Osteoblast (primary cell): ENCODE measurements at regions not wholly inside any gene's neighbourhood (a gene's known extent, or its start where the extent isn't known, plus 50 kb on each side); places are given as distances from the start of the nearest gene placed in this dataset.

ENCODE experiments used
- DNase-seq: peaks from one replicate; pipeline ENCODE4 v3.0.0; 2011; ENCODE audit warnings: low spot score, mixed read lengths; ENCODE audit not compliant: insufficient read length; ENCODE audit errors: missing footprints
- H2AFZ ChIP-seq: 2 replicates; pipeline ENCODE4 v1.6.0; 2011; ENCODE audit warnings: mild to moderate bottlenecking, low read length
- H3K27ac ChIP-seq: 2 replicates; pipeline ENCODE4 v1.5.1; 2011; ENCODE audit warnings: mild to moderate bottlenecking, low read depth, low read length, moderate library complexity
- H3K27me3 ChIP-seq: 2 replicates; pipeline ENCODE4 v1.6.0; 2012; ENCODE audit warnings: mild to moderate bottlenecking, control low read depth, inconsistent platforms, low read length, moderate library complexity; ENCODE audit not compliant: insufficient read depth
- H3K36me3 ChIP-seq: 2 replicates; pipeline ENCODE4 v1.5.1; 2011; ENCODE audit warnings: mild to moderate bottlenecking, low read length, control low read depth, moderate library complexity; ENCODE audit not compliant: insufficient read depth
- H3K4me1 ChIP-seq: 2 replicates; pipeline ENCODE4 v1.5.1; 2011; ENCODE audit warnings: mild to moderate bottlenecking, low read length, control low read depth, moderate library complexity; ENCODE audit not compliant: insufficient read depth
- H3K4me2 ChIP-seq: 2 replicates; pipeline ENCODE4 v1.6.0; 2011; ENCODE audit warnings: mild to moderate bottlenecking, low read length; ENCODE audit not compliant: insufficient read depth
- H3K4me3 ChIP-seq: fragments of 200-600 bp; sonication (generic); 3 replicates; pipeline ENCODE4 v1.5.1; 2012; ENCODE audit warnings: mild to moderate bottlenecking, low read length, inconsistent platforms; ENCODE audit not compliant: insufficient read depth
- H3K79me2 ChIP-seq: 2 replicates; pipeline ENCODE4 v1.6.0; 2012; ENCODE audit warnings: mild to moderate bottlenecking, low read length, control low read depth, inconsistent platforms; ENCODE audit not compliant: insufficient read depth
- H3K9me3 ChIP-seq: 2 replicates; pipeline ENCODE4 v1.5.1; 2011; ENCODE audit warnings: low read depth, low read length, control low read depth
- H4K20me1 ChIP-seq: 2 replicates; pipeline ENCODE4 v1.6.0; 2012; ENCODE audit warnings: mild to moderate bottlenecking, low read length, control low read depth; ENCODE audit not compliant: insufficient read depth
- CTCF ChIP-seq: IDR thresholded peaks from 2 replicates; pipeline ENCODE4 v1.5.1; 2011; ENCODE audit warnings: mild to moderate bottlenecking, low read depth, low read length, moderate library complexity; ENCODE audit errors: extremely low read depth

DNA sequence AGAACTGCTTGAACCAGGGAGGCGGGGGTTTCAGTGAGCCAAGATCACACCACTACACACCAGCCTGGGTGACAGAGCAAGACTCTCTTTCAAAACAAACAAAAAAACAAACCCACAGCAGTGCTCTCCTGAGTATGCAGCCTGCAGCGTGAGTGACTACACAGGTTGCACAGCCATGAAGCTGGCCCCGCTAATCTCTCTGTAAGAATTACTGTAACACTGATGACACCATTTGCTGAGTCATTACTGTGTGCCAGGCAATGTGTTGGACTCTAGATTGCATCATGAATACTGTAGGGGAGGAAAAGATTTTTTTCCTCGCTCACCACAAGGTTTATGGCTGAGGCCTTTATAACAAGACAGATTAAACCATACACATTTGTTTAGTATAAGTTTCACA is 118.6 kb upstream of the ATP8B1 start:
- H3K27ac ChIP-seq, result no peak overlapping the region
- no peaks in the 10 kb centered on the region for H3K36me3 ChIP-seq
- no peaks in the 10 kb centered on the region for H4K20me1 ChIP-seq
- H3K79me2 ChIP-seq, result no peaks in the 10 kb centered on the region
- peak; percentile 31 for DNase-seq
- peaks cover 3% of the 10 kb centered on the region for H3K27me3 ChIP-seq
- no peak overlapping the region for H2AFZ ChIP-seq
- peaks cover 12% of the 10 kb centered on the region for H3K4me1 ChIP-seq
- H3K4me3 ChIP-seq, result no peak overlapping the region
- no peak for TF ChIP-seq CTCF
- H3K9me3 ChIP-seq, result no peaks in the 10 kb centered on the region
- no peak overlapping the region for H3K4me2 ChIP-seq

GRCh38 chr18:57920036-57920435 is 116.9 kb upstream of the ATP8B1 start:
- Histone ChIP-seq H4K20me1 (no peaks in the 10 kb centered on the region), H3K4me2 (no peak overlapping the region), H3K9me3 (no peaks in the 10 kb centered on the region), H3K4me3 (no peak overlapping the region), H3K36me3 (no peaks in the 10 kb centered on the region), H3K27me3 (peaks cover 3% of the 10 kb centered on the region), H2AFZ (no peak overlapping the region), H3K79me2 (no peaks in the 10 kb centered on the region), H3K4me1 (peaks cover under 1% of the 10 kb centered on the region), H3K27ac (no peak overlapping the region)
- no peak for DNase-seq
- TF ChIP-seq CTCF, result no peak

DNA sequence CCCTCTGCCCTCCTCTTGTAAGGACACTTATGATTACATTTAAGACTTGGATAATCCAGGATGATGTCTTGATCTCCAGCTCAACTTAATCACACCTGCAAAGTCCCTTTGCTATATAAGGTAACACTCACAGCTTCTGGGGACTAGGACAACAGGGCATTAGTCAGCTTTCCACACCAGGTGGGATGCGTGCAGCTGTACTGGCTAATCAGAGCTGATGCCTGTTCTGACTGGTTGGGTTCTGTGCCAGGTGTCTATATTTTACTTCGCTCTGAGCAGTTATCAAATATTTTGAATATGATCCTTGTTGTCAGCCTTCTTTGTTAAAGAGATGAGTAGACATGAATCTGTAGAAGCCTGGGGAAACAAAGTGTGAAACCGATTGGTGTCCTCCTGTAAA is 115.5 kb upstream of the ATP8B1 start:
- H3K9me3 ChIP-seq, result no peaks in the 10 kb centered on the region
- DNase-seq, result no peak

DNA sequence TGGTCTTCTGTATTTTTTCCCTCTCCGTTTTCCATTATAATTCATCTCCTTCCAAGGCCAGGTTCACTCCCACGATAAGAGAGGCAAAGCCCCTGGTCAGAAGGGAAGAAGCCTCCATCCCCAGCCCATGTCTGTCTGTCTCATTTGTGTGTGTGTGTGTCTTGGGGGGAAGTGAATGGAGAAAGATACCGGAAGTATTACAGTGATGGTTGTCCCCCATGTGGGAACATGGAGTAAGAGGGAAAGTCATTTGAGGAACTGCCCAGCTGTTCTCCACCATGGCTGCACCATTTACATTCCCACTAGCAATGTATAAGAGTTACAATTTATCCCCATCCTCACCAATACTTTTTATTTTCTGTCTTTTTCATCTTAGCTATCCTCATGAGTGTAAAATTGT is 113.6 kb upstream of the ATP8B1 start:
- Histone ChIP-seq H3K4me2 (no peak overlapping the region), H3K36me3 (no peaks in the 10 kb centered on the region), H3K27me3 (peaks cover 3% of the 10 kb centered on the region), H4K20me1 (no peaks in the 10 kb centered on the region), H2AFZ (peak overlapping the region; percentile 11), H3K79me2 (no peaks in the 10 kb centered on the region), H3K27ac (no peak overlapping the region), H3K4me1 (no peaks in the 10 kb centered on the region), H3K4me3 (no peak overlapping the region), H3K9me3 (no peaks in the 10 kb centered on the region)
- DNase-seq, result no peak
- no peak for TF ChIP-seq CTCF

More for the DNA sequence above, 115.5 kb upstream of the ATP8B1 start:
- Histone ChIP-seq H2AFZ (no peak overlapping the region), H3K79me2 (no peaks in the 10 kb centered on the region), H3K4me2 (no peak overlapping the region), H3K27ac (no peak overlapping the region), H3K4me3 (no peak overlapping the region), H3K4me1 (no peaks in the 10 kb centered on the region), H3K27me3 (peaks cover 3% of the 10 kb centered on the region), H4K20me1 (no peaks in the 10 kb centered on the region), H3K36me3 (no peaks in the 10 kb centered on the region)
- no peak for TF ChIP-seq CTCF
